ENCODE measurements at regions not wholly inside any gene's neighbourhood (a gene's known extent, or its start where the extent isn't known, plus 50 kb on each side); places are given as distances from the start of the nearest gene placed in this dataset.

GRCh38 chrX:14290335-14290734 lies 239.0 kb upstream of the GLRA2 start:
- Histone ChIP-seq H3K4me2 (ENCODE audit: insufficient read depth, low read length) (no peak overlapping the region), H3K4me1 (ENCODE audit: insufficient read depth, low read length) (no peaks in the 10 kb centered on the region), H3K27ac (ENCODE audit: low read length) (no peak overlapping the region), H2AFZ (ENCODE audit: low read depth, low read length) (no peak overlapping the region), H3K27me3 (ENCODE audit: insufficient read depth, low read length, poor library complexity) (no peaks in the 10 kb centered on the region), H4K20me1 (ENCODE audit: insufficient read depth, low read length) (no peaks in the 10 kb centered on the region), H3K79me2 (ENCODE audit: insufficient read depth, low read length) (no peaks in the 10 kb centered on the region), H3K4me3 (ENCODE audit: low read depth in 1 of 2, low read length in 2 of 2) (no peak overlapping the region), H3K9me3 (ENCODE audit: insufficient read depth, low read length, severe bottlenecking) (no peaks in the 10 kb centered on the region), H3K9ac (ENCODE audit: low read depth, low read length) (no peak overlapping the region), H3K36me3 (ENCODE audit: insufficient read depth, low read length) (no peaks in the 10 kb centered on the region)
- ATAC-seq (ENCODE audit: insufficient read depth, low read depth), result no peak
- TF ChIP-seq CTCF (IDR thresholded peaks at IDR 0.05; ENCODE audit: borderline replicate concordance, extremely low read depth, low read length, poor library complexity, severe bottlenecking) (no peak), EZH2 (IDR thresholded peaks at IDR 0.05; ENCODE audit: borderline replicate concordance, low read depth, low read length, severe bottlenecking) (no peak)
- DNase-seq, result no peak

DNA sequence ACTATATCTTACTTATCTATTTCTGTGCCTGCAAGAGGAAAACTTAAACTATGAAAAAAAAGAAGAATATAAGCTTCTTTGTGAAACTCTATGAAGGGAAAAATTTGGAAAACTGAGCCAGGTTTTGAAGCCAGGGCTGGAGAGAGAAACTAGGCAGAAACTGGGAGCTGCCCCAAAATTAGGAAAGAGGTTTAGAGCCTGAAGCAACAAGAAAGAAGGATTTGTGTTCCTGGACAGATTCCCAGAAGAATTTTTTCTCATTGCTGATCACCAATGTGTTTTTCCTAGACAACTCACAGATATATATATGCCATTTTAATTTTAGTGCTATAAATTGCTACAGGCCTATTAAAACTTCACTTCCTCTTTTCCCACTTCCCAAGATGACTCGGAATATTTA lies 245.0 kb upstream of the GEMIN8 start:
- no peaks in the 10 kb centered on the region for H3K9me3 ChIP-seq (ENCODE audit: insufficient read depth, low read length, severe bottlenecking)
- ATAC-seq (ENCODE audit: insufficient read depth, low read depth), result no peak
- DNase-seq, result no peak
- no peak overlapping the region for H3K27ac ChIP-seq (ENCODE audit: low read length)
- no peaks in the 10 kb centered on the region for H3K27me3 ChIP-seq (ENCODE audit: insufficient read depth, low read length, poor library complexity)
- no peak overlapping the region for H3K4me2 ChIP-seq (ENCODE audit: insufficient read depth, low read length)
- H3K36me3 ChIP-seq (ENCODE audit: insufficient read depth, low read length), result no peaks in the 10 kb centered on the region
- no peaks in the 10 kb centered on the region for H4K20me1 ChIP-seq (ENCODE audit: insufficient read depth, low read length)
- H3K4me3 ChIP-seq (ENCODE audit: low read depth in 1 of 2, low read length in 2 of 2), result no peak overlapping the region
- no peak overlapping the region for H3K9ac ChIP-seq (ENCODE audit: low read depth, low read length)
- no peak for TF ChIP-seq EZH2 (IDR thresholded peaks at IDR 0.05; ENCODE audit: borderline replicate concordance, low read depth, low read length, severe bottlenecking)
- no peak for TF ChIP-seq CTCF (IDR thresholded peaks at IDR 0.05; ENCODE audit: borderline replicate concordance, extremely low read depth, low read length, poor library complexity, severe bottlenecking)
- no peak overlapping the region for H2AFZ ChIP-seq (ENCODE audit: low read depth, low read length)
- H3K4me1 ChIP-seq (ENCODE audit: insufficient read depth, low read length), result no peaks in the 10 kb centered on the region
- H3K79me2 ChIP-seq (ENCODE audit: insufficient read depth, low read length), result no peaks in the 10 kb centered on the region

GRCh38 chrX:14267216-14267615 lies 237.5 kb upstream of the GEMIN8 start:
- H3K9me3 ChIP-seq (ENCODE audit: insufficient read depth, low read length, severe bottlenecking), result no peaks in the 10 kb centered on the region
- H2AFZ ChIP-seq (ENCODE audit: low read depth, low read length), result no peak overlapping the region
- no peaks in the 10 kb centered on the region for H3K27me3 ChIP-seq (ENCODE audit: insufficient read depth, low read length, poor library complexity)
- H3K9ac ChIP-seq (ENCODE audit: low read depth, low read length), result no peak overlapping the region
- no peak for TF ChIP-seq CTCF (IDR thresholded peaks at IDR 0.05; ENCODE audit: borderline replicate concordance, extremely low read depth, low read length, poor library complexity, severe bottlenecking)
- no peak for TF ChIP-seq EZH2 (IDR thresholded peaks at IDR 0.05; ENCODE audit: borderline replicate concordance, low read depth, low read length, severe bottlenecking)
- H3K27ac ChIP-seq (ENCODE audit: low read length), result no peak overlapping the region
- no peaks in the 10 kb centered on the region for H3K4me1 ChIP-seq (ENCODE audit: insufficient read depth, low read length)
- no peak for DNase-seq
- H3K4me2 ChIP-seq (ENCODE audit: insufficient read depth, low read length), result no peak overlapping the region
- no peaks in the 10 kb centered on the region for H3K36me3 ChIP-seq (ENCODE audit: insufficient read depth, low read length)
- no peaks in the 10 kb centered on the region for H4K20me1 ChIP-seq (ENCODE audit: insufficient read depth, low read length)
- H3K4me3 ChIP-seq (ENCODE audit: low read depth in 1 of 2, low read length in 2 of 2), result no peak overlapping the region
- no peaks in the 10 kb centered on the region for H3K79me2 ChIP-seq (ENCODE audit: insufficient read depth, low read length)
- ATAC-seq (ENCODE audit: insufficient read depth, low read depth), result no peak

DNA sequence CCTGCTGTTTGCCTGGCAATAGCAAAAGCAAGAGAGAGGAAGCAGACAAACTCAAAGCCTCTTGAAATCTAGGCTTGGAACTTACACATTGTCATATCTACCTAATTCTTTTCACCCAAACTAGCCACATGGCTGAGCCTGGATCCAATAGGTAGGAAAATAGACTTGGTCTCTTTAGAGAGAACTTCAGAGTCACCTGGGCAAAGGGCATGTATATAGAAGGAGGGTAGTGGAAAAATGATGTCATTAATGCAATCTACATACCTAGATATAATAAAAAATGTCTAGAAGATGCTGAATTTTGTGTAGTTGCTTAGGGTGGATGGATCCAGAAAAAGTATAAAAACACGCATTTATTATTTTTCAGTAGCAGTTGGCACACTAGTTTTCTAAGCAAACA lies 237.0 kb upstream of the GEMIN8 start:
- Histone ChIP-seq H3K27me3 (ENCODE audit: insufficient read depth, low read length, poor library complexity) (no peaks in the 10 kb centered on the region), H3K9me3 (ENCODE audit: insufficient read depth, low read length, severe bottlenecking) (no peaks in the 10 kb centered on the region), H3K36me3 (ENCODE audit: insufficient read depth, low read length) (no peaks in the 10 kb centered on the region), H3K79me2 (ENCODE audit: insufficient read depth, low read length) (no peaks in the 10 kb centered on the region), H3K4me1 (ENCODE audit: insufficient read depth, low read length) (no peaks in the 10 kb centered on the region), H4K20me1 (ENCODE audit: insufficient read depth, low read length) (no peaks in the 10 kb centered on the region), H2AFZ (ENCODE audit: low read depth, low read length) (no peak overlapping the region), H3K27ac (ENCODE audit: low read length) (no peak overlapping the region), H3K4me3 (ENCODE audit: low read depth in 1 of 2, low read length in 2 of 2) (no peak overlapping the region), H3K4me2 (ENCODE audit: insufficient read depth, low read length) (no peak overlapping the region), H3K9ac (ENCODE audit: low read depth, low read length) (no peak overlapping the region)
- no peak for TF ChIP-seq CTCF (IDR thresholded peaks at IDR 0.05; ENCODE audit: borderline replicate concordance, extremely low read depth, low read length, poor library complexity, severe bottlenecking)
- TF ChIP-seq EZH2 (IDR thresholded peaks at IDR 0.05; ENCODE audit: borderline replicate concordance, low read depth, low read length, severe bottlenecking), result no peak
- no peak for ATAC-seq (ENCODE audit: insufficient read depth, low read depth)
- no peak for DNase-seq
